ENCODE measurements at regions not wholly inside any gene's neighbourhood (a gene's known extent, or its start where the extent isn't known, plus 50 kb on each side); places are given as distances from the start of the nearest gene placed in this dataset.

DNA sequence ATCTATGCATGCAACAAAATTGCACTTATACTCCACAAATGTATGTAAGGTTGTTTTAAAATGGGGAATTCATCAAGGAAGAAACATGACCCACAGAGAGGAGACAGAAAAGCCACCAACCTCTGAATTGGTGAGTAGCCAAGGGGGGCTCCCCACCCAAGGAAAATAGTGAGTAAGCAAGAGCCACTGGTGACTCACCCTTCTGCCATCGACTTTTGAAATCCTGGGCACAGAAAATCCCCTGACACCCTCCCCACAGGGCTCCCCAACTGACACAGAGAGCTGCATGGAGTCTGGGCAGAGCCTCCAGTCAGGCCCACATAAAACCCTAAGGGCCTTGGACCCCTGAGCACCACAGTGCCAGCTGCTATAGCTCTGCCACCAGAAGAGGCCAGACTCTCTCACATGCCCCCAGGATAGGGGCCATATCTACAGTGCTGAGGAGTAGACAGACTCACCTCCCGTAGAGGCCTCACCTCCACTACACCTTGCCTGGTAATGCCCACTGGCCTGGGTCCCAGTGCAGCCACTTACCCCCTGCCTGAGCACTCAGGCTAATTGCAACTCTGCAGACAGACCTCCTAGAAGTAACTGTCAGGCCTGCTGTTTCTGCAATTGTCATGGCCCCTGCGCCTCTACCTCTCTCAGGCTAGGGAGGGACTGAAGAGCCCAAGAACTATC lies 244.7 kb upstream of the WSB1 start:
- Histone ChIP-seq H3K9me3 (no peaks in the 10 kb centered on the region), H3K27me3 (no peaks in the 10 kb centered on the region), H3K27ac (no peak overlapping the region), H3K4me3 (replicated peaks in 1 of 3) (no peak overlapping the region), H3K36me3 (no peaks in the 10 kb centered on the region), H3K4me1 (no peaks in the 10 kb centered on the region)
- TF ChIP-seq, protein P1, sequence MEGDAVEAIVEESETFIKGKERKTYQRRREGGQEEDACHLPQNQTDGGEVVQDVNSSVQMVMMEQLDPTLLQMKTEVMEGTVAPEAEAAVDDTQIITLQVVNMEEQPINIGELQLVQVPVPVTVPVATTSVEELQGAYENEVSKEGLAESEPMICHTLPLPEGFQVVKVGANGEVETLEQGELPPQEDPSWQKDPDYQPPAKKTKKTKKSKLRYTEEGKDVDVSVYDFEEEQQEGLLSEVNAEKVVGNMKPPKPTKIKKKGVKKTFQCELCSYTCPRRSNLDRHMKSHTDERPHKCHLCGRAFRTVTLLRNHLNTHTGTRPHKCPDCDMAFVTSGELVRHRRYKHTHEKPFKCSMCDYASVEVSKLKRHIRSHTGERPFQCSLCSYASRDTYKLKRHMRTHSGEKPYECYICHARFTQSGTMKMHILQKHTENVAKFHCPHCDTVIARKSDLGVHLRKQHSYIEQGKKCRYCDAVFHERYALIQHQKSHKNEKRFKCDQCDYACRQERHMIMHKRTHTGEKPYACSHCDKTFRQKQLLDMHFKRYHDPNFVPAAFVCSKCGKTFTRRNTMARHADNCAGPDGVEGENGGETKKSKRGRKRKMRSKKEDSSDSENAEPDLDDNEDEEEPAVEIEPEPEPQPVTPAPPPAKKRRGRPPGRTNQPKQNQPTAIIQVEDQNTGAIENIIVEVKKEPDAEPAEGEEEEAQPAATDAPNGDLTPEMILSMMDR (IDR thresholded peaks at IDR 0.05) = no peak
- no peak for TF ChIP-seq POLR2A (IDR thresholded peaks at IDR 0.05)
- no peak for DNase-seq
- intact Hi-C loops (cut with DNase I) = no loop called here
- WGBS, 2 donors = 52 to 71% methylated on average over 3 of the region's 3 CpGs

DNA sequence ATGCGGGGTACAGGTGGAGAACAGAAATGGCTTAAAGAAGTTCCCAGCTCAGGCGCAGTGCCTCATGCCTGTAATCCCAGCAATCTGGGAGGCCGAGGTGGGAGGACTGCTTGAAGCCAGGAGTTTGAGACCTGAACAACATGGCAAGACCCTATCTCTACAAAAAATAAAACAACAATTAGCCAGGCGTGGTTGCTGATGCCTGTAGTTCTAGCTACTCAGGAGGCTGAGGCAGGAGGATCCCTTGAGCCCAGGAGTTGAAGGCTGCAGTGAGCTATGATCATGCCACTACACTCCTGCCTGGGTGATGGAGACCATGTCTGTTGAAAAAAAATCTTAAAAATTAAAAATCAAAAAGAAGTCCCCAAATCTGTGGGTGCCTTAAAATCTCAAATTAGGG lies 228.3 kb upstream of the WSB1 start:
- no peak overlapping the region for H3K27ac ChIP-seq
- no peaks in the 10 kb centered on the region for H3K4me1 ChIP-seq
- H3K36me3 ChIP-seq = no peaks in the 10 kb centered on the region
- H3K27me3 ChIP-seq = no peaks in the 10 kb centered on the region
- intact Hi-C loops (cut with DNase I) = no loop called here
- no peak for DNase-seq
- no peak for TF ChIP-seq POLR2A (IDR thresholded peaks at IDR 0.05)
- TF ChIP-seq, protein P1 (IDR thresholded peaks at IDR 0.05) = no peak
- no peaks in the 10 kb centered on the region for H3K9me3 ChIP-seq
- 66 to 73% methylated on average over 4 of the region's 4 CpGs for WGBS, 2 donors
- no peak overlapping the region for H3K4me3 ChIP-seq (replicated peaks in 1 of 3)

DNA sequence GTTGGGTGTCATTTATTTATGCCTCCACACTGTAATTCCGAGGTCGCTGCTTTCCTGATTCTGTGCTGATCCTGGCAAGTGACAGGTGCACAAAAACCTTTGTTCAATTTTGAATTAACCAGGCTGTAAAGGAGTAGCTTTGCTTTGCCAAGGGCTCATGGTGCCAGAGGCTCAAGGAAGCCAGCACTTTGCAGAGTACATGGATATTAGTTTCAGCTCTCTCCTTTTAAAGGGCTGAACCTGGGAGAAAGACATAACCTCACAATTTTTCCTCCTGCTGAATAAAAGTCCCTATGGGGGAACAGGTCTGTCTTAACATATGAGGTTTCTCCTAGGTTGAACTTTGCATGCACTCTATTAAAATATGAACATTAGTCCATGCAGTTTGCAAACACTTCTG lies 227.6 kb upstream of the WSB1 start:
- intact Hi-C loops (cut with DNase I) = no loop called here
- no peaks in the 10 kb centered on the region for H3K27me3 ChIP-seq
- TF ChIP-seq, protein P1 (IDR thresholded peaks at IDR 0.05) = no peak
- no peak for TF ChIP-seq POLR2A (IDR thresholded peaks at IDR 0.05)
- H3K27ac ChIP-seq = no peak overlapping the region
- WGBS, 2 donors = 41 to 49% methylated on average over 2 of the region's 2 CpGs
- no peaks in the 10 kb centered on the region for H3K9me3 ChIP-seq
- H3K4me1 ChIP-seq = no peaks in the 10 kb centered on the region
- no peak overlapping the region for H3K4me3 ChIP-seq (replicated peaks in 1 of 3)
- no peaks in the 10 kb centered on the region for H3K36me3 ChIP-seq
- DNase-seq = no peak

DNA sequence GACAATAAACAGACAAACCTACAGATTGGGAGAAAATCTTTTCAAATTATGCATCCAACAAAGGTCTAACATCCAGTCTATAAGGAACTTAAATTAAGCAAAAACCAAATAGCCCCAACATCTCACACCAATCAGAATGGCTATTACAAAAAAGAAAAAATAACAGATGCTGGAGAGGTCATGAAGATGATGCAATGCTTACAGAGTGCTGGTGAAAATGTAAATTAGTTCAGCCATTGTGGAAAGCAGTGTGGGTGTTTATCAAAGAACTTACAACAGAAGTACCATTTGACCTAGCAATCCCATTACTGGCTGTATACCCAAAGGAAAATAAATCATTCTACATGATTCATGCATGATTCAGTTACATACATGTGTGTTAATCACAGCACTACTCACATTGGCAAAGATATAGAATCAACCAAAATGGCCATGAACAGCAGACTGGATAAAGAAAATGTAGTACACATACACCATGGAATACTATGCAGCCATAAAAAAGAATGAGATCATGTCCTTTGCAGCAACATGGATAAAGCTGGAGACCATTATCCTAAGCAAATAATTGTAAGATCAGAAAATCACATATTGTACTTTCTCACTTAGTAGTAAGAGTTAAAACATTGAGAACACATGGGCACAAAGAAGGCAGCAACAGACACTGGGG lies 223.9 kb upstream of the WSB1 start:
- H3K27me3 ChIP-seq = no peaks in the 10 kb centered on the region
- no peaks in the 10 kb centered on the region for H3K9me3 ChIP-seq
- TF ChIP-seq, protein P1 (IDR thresholded peaks at IDR 0.05) = no peak
- TF ChIP-seq POLR2A (IDR thresholded peaks at IDR 0.05) = no peak
- DNase-seq = no peak
- intact Hi-C loops (cut with DNase I) = no loop called here
- H3K27ac ChIP-seq = no peak overlapping the region
- no peaks in the 10 kb centered on the region for H3K4me1 ChIP-seq
- H3K4me3 ChIP-seq (replicated peaks in 1 of 3) = no peak overlapping the region
- H3K36me3 ChIP-seq = no peaks in the 10 kb centered on the region

DNA sequence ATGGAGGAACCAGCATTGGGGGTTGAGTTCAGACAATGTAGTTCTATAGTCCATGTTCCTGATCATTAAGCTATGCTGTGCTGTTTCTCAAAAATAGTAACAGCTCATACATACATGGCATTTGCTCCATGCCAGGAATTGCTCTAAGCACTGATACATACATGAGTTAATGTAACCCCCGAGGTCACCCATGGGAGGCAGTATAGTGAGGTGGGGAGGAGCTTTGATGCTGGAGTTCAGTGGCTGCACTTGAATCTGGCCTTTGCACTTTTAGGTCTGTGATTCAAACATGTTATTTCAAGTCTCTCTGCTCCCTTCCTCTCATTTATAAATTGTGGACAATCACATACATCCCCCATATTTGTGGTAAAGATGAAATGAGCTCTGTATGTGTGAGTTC lies 223.1 kb upstream of the WSB1 start:
- WGBS, 2 donors = 47 to 63% methylated on average over 1 of the region's 1 CpG
- no peaks in the 10 kb centered on the region for H3K4me1 ChIP-seq
- no peaks in the 10 kb centered on the region for H3K36me3 ChIP-seq
- H3K27me3 ChIP-seq = no peaks in the 10 kb centered on the region
- intact Hi-C loops (cut with DNase I) = no loop called here
- no peaks in the 10 kb centered on the region for H3K9me3 ChIP-seq
- TF ChIP-seq, protein P1 (IDR thresholded peaks at IDR 0.05) = no peak
- no peak for TF ChIP-seq POLR2A (IDR thresholded peaks at IDR 0.05)
- no peak overlapping the region for H3K4me3 ChIP-seq (replicated peaks in 1 of 3)
- no peak for DNase-seq
- H3K27ac ChIP-seq = no peak overlapping the region

Data from thyroid gland (tissue), 4 donors.